Loucy (cell line): ENCODE measurements at regions not wholly inside any gene's neighbourhood (a gene's known extent, or its start where the extent isn't known, plus 50 kb on each side); places are given as distances from the start of the nearest gene placed in this dataset.

Source experiments
- CTCF ChIP-seq: fragments of 200-600 bp; sonication (generic); conservative IDR thresholded peaks from 2 replicates; pipeline ENCODE4 v1.5.1; 2014; ENCODE audit warnings: mild to moderate bottlenecking, antibody characterized with exemption, low read length
- EZH2phosphoT487 ChIP-seq: fragments of 200-600 bp; IDR thresholded peaks from 2 replicates; pipeline ENCODE4 v1.6.1; 2018; ENCODE audit warnings: antibody characterized with exemption, mild to moderate bottlenecking, moderate library complexity, borderline replicate concordance

DNA sequence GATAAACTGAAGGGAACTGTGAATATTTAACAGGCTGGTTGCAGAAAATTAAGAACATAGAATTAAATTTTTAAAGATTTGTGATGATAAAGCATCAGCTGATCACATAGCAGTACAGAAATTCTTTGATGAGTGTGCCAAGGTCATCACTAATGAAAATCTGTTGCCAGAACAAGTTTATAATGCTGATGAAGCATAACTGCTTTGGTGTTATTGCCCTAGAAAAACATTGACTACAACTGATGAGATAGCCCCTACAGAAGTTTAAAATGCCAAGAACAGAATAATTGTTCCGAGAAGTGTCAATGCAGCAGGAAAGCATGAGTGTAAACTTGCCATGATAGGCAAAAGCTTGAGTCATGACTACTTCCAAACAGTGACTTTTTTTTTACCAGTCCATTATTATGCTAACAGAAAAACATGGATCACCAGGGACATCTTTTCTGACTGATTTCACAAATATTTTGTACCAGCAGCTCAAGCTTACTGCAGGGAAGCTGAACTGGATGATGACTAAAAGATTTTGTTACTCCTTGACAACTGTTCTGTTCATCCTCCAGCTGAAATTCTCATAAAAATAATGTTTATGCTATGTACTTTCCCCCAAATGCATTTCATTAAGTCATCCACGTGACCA lies 1136.6 kb downstream of the FAT4 start:
- TF ChIP-seq CTCF (no peak), EZH2phosphoT487 (no peak)
